ENCODE measurements at regions not wholly inside any gene's neighbourhood (a gene's known extent, or its start where the extent isn't known, plus 50 kb on each side); places are given as distances from the start of the nearest gene placed in this dataset.
"Not testable (repeated sequence)": the region's sequence is repeated elsewhere in the genome, so short reads cannot be mapped to it uniquely, and the experiment has no call there.

GRCh38 chr6:134614606-134615485 lies 296.9 kb upstream of the SGK1 start:
- no peaks in the 10 kb centered on the region for H3K9me2 ChIP-seq (replicated peaks; ENCODE audit: control insufficient read depth, low read length)
- no peak overlapping the region for H3K4me2 ChIP-seq (ENCODE audit: low read length)
- no peak for TF ChIP-seq EZH2phosphoT487 (IDR thresholded peaks at IDR 0.05; ENCODE audit: borderline replicate concordance, low read length)
- no peak for TF ChIP-seq CTCF (IDR thresholded peaks at IDR 0.05; ENCODE audit: low read depth, low read length, poor library complexity, severe bottlenecking)
- H3K4me3 ChIP-seq (ENCODE audit: low read length): no peak overlapping the region
- H3K79me2 ChIP-seq (ENCODE audit: control insufficient read depth, low read length): no peaks in the 10 kb centered on the region
- no peak overlapping the region for H3K27ac ChIP-seq (ENCODE audit: low read depth, low read length)
- no peaks in the 10 kb centered on the region for H3K4me1 ChIP-seq (ENCODE audit: control insufficient read depth, low read length)
- no peaks in the 10 kb centered on the region for H3K36me3 ChIP-seq (ENCODE audit: control insufficient read depth, low read length)
- H4K20me1 ChIP-seq (ENCODE audit: control insufficient read depth, insufficient read depth, low read depth, low read length): no peaks in the 10 kb centered on the region
- H3F3A ChIP-seq (ENCODE audit: control insufficient read depth, insufficient read depth): no peaks in the 10 kb centered on the region
- 0 out of 2 replicates have a peak, but pooled peaks cover 2% of the 10 kb centered on the region for H3K27me3 ChIP-seq (ENCODE audit: control insufficient read depth, low read length)
- H3K9me3 ChIP-seq (ENCODE audit: control insufficient read depth, insufficient read depth, low read length): no peaks in the 10 kb centered on the region

- H3K4me1 ChIP-seq (ENCODE audit: control insufficient read depth, low read length); H3F3A ChIP-seq (ENCODE audit: control insufficient read depth, insufficient read depth); H3K4me3 ChIP-seq (ENCODE audit: low read length); H3K27ac ChIP-seq (ENCODE audit: low read depth, low read length); H4K20me1 ChIP-seq (ENCODE audit: control insufficient read depth, insufficient read depth, low read depth, low read length); H3K9me3 ChIP-seq (ENCODE audit: control insufficient read depth, insufficient read depth, low read length); H3K9me2 ChIP-seq (replicated peaks; ENCODE audit: control insufficient read depth, low read length); H3K36me3 ChIP-seq (ENCODE audit: control insufficient read depth, low read length); H3K27me3 ChIP-seq (ENCODE audit: control insufficient read depth, low read length); H3K4me2 ChIP-seq (ENCODE audit: low read length); H3K79me2 ChIP-seq (ENCODE audit: control insufficient read depth, low read length): not testable (repeated sequence)
These were observed 294.2 kb upstream of the SGK1 start for GRCh38 chr6:134612128-134612527.

- H3K9me2 ChIP-seq (replicated peaks; ENCODE audit: control insufficient read depth, low read length): no peaks in the 10 kb centered on the region
- TF ChIP-seq EZH2phosphoT487 (IDR thresholded peaks at IDR 0.05; ENCODE audit: borderline replicate concordance, low read length): no peak
- no peak for TF ChIP-seq CTCF (IDR thresholded peaks at IDR 0.05; ENCODE audit: low read depth, low read length, poor library complexity, severe bottlenecking)
- no peaks in the 10 kb centered on the region for H3K27me3 ChIP-seq (ENCODE audit: control insufficient read depth, low read length)
- no peak overlapping the region for H3K4me3 ChIP-seq (ENCODE audit: low read length)
- H3K27ac ChIP-seq (ENCODE audit: low read depth, low read length): no peak overlapping the region
- H3K4me2 ChIP-seq (ENCODE audit: low read length): no peak overlapping the region
- H3K4me1 ChIP-seq (ENCODE audit: control insufficient read depth, low read length): no peaks in the 10 kb centered on the region
- no peaks in the 10 kb centered on the region for H3K36me3 ChIP-seq (ENCODE audit: control insufficient read depth, low read length)
- H3F3A ChIP-seq (ENCODE audit: control insufficient read depth, insufficient read depth): no peaks in the 10 kb centered on the region
- no peaks in the 10 kb centered on the region for H4K20me1 ChIP-seq (ENCODE audit: control insufficient read depth, insufficient read depth, low read depth, low read length)
- H3K79me2 ChIP-seq (ENCODE audit: control insufficient read depth, low read length): no peaks in the 10 kb centered on the region
- H3K9me3 ChIP-seq (ENCODE audit: control insufficient read depth, insufficient read depth, low read length): no peaks in the 10 kb centered on the region
These were observed 292.5 kb upstream of the SGK1 start for GRCh38 chr6:134610411-134610810.

GRCh38 chr6:134609716-134610261 lies 291.9 kb upstream of the SGK1 start:
- Histone ChIP-seq H3F3A (ENCODE audit: control insufficient read depth, insufficient read depth) (no peaks in the 10 kb centered on the region), H3K4me1 (ENCODE audit: control insufficient read depth, low read length) (no peaks in the 10 kb centered on the region), H3K36me3 (ENCODE audit: control insufficient read depth, low read length) (no peaks in the 10 kb centered on the region), H3K27ac (ENCODE audit: low read depth, low read length) (no peak overlapping the region), H3K79me2 (ENCODE audit: control insufficient read depth, low read length) (no peaks in the 10 kb centered on the region), H3K4me3 (ENCODE audit: low read length) (no peak overlapping the region), H3K9me2 (replicated peaks; ENCODE audit: control insufficient read depth, low read length) (no peaks in the 10 kb centered on the region), H3K9me3 (ENCODE audit: control insufficient read depth, insufficient read depth, low read length) (no peaks in the 10 kb centered on the region), H4K20me1 (ENCODE audit: control insufficient read depth, insufficient read depth, low read depth, low read length) (no peaks in the 10 kb centered on the region), H3K4me2 (ENCODE audit: low read length) (no peak overlapping the region), H3K27me3 (ENCODE audit: control insufficient read depth, low read length) (no peaks in the 10 kb centered on the region)
- TF ChIP-seq CTCF (IDR thresholded peaks at IDR 0.05; ENCODE audit: low read depth, low read length, poor library complexity, severe bottlenecking) (no peak), EZH2phosphoT487 (IDR thresholded peaks at IDR 0.05; ENCODE audit: borderline replicate concordance, low read length) (no peak)

Measured in DOHH2 (cell line).